Dermis blood vessel endothelial cell (primary cell): ENCODE measurements at regions not wholly inside any gene's neighbourhood (a gene's known extent, or its start where the extent isn't known, plus 50 kb on each side); places are given as distances from the start of the nearest gene placed in this dataset.
A peak's percentile ranks its signal among the peaks of the same experiment; 100 is the strongest.

Source experiments
- DNase-seq: peaks from one replicate; pipeline ENCODE4 v3.0.0; 2010

GRCh38 chr15:46735115-46735514 lies 982.2 kb upstream of the SEMA6D start:
- no peak for DNase-seq

DNA sequence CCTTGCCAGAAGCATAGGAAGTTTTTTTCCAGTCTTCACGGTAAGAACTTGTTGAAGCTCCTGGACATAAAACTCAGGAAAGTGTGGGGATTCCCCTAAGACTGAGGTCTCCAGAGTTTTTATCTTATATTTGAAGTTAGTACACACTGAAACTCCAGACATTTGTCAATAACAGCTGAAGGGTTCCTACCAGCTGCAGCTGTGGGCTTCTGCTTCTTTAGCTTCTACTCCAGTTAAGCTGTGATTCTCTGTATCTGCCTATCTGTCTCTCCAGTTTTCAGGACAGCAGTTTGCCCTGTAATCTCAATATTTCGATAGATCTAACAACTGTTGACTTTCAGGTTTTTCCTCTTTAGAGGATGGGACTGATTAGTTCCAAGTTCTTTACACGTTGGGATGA lies 966.0 kb upstream of the SEMA6D start:
- DNase-seq, result no peak

GRCh38 chr15:46753946-46754345 lies 963.4 kb upstream of the SEMA6D start:
- no peak for DNase-seq

DNA sequence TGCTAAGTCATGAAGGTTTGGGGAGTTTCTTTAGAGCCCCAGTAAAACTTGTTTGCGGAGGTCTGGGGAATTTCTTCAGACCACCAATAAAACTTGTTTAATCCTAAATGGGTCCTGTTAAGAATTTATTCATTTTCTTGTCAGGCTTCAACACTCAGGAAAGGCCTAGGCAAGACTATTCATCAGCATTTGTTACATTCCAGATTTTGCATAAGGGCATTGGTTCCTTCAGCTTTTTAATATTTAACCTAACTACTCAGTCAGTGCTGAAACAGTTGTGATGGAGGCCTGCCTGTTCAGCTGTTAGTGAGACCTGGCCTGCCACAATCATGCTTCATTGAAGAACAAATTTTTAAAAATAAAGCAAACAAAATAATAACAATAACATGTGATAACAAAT lies 954.2 kb upstream of the SEMA6D start:
- DNase-seq, result no peak

DNA sequence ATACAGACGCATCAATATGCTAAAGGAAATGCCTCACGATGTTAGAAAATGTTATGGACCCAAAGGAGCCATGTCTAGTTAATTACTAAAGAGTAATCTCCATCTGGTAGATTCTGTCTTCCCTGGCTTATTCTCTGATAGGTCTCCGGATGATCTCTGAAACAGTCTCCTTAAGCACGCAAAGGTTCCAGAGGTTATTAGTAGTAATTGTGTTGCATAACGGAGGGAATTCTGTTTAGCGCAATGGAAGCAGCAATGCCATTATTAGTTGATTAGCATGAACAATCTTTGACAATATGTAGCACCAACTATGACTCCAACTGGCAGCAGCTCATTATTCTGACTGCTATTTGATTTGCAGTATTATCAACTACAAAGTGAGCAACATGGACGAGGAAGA lies 952.5 kb upstream of the SEMA6D start:
- DNase-seq, result no peak

GRCh38 chr15:46766021-46766420 lies 951.3 kb upstream of the SEMA6D start:
- no peak for DNase-seq

- no peak for DNase-seq
These were observed 949.0 kb upstream of the SEMA6D start for GRCh38 chr15:46768287-46768686.

GRCh38 chr15:46773016-46773415 lies 944.3 kb upstream of the SEMA6D start:
- no peak for DNase-seq

DNA sequence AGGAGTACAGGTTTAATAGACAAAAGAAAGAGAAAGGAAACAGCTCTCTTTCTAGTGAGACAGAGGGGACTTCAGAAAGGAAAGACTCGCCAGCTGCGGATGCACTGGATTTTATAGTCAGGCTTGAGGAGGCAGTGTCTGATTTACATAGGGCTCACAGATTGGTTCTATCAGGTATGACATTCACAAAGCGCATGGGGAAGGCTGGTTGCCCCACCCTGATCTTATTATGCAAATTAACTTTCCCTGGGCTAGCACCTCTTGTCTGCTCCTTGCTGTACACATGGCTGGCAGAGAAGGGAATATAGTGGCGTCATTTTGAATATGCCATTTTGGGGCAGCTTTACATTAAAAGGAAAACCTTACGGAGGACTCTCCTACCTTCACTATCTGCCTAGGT lies 938.4 kb upstream of the SEMA6D start:
- no peak for DNase-seq

DNA sequence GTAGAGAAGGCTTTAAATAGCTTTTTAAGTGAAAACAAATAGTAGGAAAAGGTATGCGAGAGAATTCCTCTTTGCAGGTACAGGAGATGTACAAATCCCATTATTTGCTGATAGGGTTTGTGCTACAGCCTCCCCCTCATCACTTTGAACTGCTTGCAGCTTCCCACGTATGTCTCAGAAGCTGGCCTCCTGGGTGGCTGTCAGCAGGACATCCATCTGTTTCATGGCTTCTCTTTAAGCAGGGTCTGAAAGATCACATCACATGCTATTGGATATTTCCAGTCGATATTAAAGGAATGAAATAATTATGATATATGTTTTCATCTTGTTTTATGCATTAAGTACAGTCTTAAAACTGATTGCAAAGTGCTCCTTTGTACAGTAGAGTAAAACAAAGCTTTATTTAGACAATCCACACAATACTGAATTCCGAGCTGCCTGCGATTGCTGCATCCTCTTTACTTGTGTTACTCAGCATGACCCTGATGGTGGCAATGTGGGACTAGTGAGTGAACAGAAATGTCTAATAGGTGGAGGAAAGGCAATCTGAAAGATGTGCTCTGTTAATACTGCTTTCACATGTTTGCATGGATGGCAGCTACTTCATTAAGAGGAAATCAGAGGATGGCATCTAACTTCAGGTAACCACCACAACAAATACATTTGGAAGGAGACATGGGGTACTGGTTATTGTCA lies 930.6 kb upstream of the SEMA6D start:
- DNase-seq, result no peak

GRCh38 chr15:46795685-46796084 lies 921.6 kb upstream of the SEMA6D start:
- no peak for DNase-seq

- no peak for DNase-seq
These were observed 908.5 kb upstream of the SEMA6D start for GRCh38 chr15:46808834-46809233.

DNA sequence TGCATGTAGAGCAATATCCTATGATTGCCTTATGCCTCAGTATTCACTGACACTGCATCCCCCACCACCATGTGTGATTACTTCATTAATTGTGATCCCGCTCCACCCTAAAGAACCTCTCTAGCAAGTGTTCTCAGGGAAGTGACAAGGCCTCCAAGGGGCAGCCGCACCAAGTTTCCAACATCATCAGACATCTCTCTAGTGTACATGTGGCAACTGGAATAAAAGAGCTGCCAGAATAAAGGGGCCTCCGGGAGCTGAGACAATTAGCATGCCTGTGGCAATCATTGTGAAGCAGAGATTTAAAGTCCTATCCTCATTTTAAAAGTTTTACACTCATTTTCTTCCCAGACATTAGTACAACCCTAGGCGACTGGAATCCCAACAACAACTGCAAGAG lies 902.1 kb upstream of the SEMA6D start:
- no peak for DNase-seq

DNA sequence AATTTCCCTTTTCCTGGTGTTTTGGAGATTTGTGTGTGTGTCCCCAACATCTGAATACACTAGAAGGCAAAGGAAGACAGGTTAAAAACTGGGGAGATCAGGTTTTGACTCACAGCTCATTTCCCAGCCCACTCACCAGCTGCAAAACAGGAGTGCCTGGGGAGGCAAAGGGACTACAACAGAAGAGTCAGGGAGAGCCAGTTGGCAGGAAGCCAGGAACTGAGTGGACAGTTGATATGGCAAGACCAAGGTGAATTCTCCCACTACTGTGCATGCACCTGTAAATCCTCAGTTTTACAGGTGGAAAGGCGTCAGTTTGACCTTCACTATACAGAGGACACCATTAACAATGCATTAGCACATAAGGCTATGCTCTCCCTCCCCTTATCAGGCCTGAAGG lies 901.5 kb upstream of the SEMA6D start:
- DNase-seq, result peak; percentile 0

DNA sequence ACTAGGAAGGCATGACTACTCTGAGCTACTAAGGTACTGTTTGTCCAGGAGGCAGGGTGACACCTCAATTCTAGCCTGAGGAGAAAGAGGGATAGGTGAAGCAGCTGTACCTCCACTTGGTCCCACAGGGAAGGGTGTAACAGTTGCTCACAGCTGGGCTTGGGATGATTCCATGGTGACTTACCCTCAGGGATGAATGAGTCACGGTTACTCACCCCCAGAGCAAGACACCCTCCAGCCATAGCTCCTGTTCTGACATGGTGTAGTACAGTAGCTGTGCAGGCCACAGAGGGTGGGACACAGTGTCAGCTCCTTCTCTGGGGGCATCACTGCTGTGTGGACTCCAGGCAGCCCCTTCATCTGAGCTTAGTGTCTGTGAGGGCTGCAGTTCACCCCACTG lies 868.6 kb upstream of the SEMA6D start:
- DNase-seq, result no peak

GRCh38 chr15:46853600-46853999 lies 863.7 kb upstream of the SEMA6D start:
- no peak for DNase-seq

GRCh38 chr15:46854564-46854963 lies 862.7 kb upstream of the SEMA6D start:
- no peak for DNase-seq

DNA sequence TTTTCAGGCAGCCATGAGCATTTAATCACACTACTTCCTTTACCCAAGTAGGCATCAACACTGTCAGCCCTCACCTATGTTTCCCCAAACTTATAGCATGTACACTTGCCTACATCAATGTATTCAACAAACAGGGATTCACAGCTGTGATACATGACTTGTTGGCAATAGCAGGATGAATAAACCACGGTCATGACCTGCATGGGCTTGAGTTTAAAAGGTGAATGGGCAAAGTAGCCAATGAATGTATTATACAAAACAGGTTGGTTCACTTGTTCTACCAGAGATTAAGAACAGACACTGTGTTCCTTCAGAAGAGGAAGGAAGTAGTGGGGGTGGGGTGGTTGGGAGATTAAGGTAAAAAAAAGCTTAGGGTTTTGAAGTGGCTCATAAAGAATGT lies 861.9 kb upstream of the SEMA6D start:
- DNase-seq, result no peak

GRCh38 chr15:46856839-46857502 lies 860.3 kb upstream of the SEMA6D start:
- no peak for DNase-seq

DNA sequence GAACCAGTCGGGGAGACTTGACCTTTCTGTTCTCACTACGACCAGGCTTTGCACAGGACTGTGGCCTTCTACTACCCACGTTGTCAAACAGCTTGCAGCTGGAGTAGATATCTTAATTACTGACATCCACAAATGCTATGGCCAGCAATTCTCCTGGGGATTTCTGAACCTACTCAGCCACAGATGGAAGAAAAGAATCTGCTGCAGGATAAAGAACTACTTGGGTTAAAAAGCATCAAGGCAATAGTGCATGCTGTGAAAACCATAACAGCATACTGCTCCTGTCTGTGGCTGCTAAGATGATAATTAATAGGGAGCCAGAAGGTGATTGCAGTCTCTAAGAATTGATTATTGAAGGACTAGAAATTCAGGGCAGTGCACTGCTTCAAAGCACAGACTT lies 859.2 kb upstream of the SEMA6D start:
- DNase-seq, result no peak

- no peak for DNase-seq
These were observed 855.5 kb upstream of the SEMA6D start for GRCh38 chr15:46861796-46862195.

DNA sequence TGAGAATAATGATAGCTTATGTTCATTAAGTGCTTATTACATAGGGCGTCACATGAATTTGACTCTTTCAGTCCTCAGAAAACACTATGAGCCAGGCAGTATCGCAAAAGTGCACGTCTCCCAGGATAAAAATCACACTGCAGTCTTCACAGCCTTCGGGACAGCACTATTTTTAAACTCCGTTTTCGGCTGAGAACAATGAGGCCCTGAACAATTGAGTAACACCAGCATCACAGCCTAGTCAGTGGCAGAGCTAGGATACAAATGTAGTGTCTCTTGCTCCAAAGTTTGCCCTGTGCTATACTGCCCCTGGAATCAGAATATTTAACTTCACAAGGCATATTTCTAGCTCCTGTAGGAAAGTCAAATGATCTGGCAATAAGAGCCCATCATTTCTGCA lies 852.1 kb upstream of the SEMA6D start:
- DNase-seq, result no peak

- DNase-seq, result no peak
These were observed 844.9 kb upstream of the SEMA6D start for GRCh38 chr15:46872286-46872980.

DNA sequence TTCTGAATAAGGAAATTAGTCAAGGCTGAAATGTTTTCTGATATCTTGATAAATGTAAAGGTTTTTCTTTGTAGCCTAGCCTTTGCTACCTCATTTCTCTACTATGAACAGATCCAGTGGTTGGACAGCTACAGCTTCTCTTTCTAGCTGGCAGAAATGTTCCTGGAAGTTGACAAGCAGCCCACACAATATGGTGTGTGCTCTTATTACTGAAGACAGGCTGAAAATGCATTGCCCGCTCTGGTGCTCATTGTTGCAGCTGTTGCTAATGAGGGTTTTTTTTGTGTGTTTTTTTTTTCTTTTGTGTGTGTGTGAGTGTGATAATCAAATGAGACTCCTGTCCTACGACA lies 844.3 kb upstream of the SEMA6D start:
- no peak for DNase-seq
